GM21360 (cell line): ENCODE measurements at regions not wholly inside any gene's neighbourhood (a gene's known extent, or its start where the extent isn't known, plus 50 kb on each side); places are given as distances from the start of the nearest gene placed in this dataset.
"Not testable (repeated sequence)": the region's sequence is repeated elsewhere in the genome, so short reads cannot be mapped to it uniquely, and the experiment has no call there.

Experiments used
- ATAC-seq: cut with Tn5 transposase; IDR thresholded peaks from one replicate; pipeline ENCODE4 v1.9.1; 2021; ENCODE audit warnings: mild to moderate bottlenecking, moderate library complexity; ENCODE audit not compliant: unreplicated experiment

DNA sequence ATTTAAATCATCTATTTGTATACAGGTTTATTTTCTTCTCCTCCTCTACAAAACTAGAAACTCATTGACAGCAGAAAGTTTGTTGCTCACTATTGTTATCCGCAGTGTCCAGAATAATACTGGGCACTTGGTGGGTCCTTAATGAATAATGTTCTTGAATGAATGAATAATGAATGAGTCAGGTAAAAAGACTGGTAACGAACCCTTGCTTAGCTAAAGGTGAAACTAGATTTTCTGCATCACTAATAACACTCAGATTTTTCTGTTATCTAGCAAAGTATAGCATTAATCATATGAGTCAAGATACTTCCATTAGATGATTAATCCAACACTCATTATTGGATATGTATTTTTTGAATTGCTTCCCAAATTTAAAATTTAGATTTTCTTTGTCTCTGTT lies 953.2 kb downstream of the SORCS3 start:
- ATAC-seq = no peak

DNA sequence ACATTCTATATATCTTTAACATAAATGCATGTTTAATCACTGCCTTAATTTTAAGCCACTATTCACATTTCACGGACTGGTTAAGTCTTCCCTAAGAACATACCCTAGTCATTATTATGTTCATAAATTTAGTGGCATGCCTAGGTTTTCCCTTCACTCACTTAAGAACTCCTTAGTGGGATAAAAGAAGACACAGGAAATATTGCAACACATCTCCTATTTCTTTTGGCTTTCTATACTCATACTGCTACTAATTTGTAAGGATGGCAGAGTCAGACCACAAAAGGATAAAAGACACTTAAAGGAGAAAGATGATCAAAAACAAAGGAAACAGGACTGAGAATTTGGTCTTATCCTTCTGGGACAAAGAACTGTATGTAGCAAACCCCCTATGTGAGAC lies 951.4 kb downstream of the SORCS3 start:
- ATAC-seq = no peak

DNA sequence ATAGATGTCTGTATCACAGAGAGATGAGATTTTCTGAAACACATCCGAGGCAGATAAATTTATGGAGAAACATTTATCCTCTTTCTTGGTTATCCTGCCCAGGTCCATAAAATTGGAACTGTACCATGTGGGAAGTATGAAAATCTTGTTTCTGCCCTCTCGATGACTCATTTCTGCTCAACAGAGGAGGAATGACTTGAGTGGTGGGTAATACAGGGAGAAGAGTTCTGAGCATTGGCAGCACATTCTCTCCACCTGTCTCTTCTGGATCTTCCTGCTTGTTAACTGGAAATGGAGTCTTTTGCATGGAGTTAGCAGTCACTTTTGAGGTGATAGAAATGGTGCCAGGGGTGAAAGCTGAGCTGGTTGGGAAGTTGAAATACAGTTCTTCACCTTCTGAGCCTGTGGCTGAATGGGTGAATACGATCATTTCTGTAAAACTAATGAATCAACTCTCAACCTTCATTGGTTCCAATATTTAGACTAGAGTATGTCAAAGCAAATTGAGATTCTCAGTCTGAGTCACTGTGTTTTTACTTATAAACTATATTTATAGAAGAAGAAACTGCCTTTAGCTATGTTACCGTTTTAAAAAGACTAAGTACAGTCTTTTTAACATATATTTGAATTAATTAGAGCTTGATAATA lies 945.5 kb downstream of the SORCS3 start:
- no peak for ATAC-seq

DNA sequence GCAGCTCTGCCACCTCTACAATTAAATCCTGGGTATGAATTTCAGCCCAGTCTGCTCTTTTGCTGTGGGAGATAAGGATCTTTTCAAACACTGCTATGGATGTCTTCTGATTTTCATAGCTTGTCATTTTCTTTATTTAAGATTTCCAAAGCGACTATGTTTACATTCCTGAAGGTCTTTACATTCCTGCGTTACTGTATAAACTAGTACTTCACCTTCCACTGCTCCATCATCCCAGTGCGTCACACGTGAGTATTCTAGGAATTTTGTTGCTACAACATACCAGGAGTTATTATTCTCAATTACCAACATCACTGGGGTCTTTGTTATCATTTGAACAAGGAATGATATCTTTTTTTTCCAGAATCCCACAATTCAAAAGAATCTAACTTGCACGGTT lies 944.7 kb downstream of the SORCS3 start:
- ATAC-seq = no peak

DNA sequence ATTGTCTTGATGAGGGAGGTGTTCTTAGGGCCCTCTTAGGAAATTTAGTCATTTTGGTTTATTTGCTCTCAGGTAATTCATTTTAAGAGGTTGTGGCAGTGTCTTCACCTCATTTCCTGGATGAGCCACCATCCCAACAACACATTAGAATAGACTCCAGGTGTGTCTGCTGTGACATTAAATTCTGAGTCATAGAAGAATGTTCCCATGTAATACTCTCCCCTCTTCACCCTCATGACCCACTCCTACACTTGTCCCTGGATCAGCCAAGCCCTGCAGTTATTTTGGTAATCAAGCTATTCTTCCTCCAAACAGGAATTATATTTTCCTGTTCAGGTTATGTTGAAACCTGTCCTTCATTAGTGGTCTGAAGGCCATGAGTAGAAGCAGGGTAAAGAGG lies 944.1 kb downstream of the SORCS3 start:
- no peak for ATAC-seq

DNA sequence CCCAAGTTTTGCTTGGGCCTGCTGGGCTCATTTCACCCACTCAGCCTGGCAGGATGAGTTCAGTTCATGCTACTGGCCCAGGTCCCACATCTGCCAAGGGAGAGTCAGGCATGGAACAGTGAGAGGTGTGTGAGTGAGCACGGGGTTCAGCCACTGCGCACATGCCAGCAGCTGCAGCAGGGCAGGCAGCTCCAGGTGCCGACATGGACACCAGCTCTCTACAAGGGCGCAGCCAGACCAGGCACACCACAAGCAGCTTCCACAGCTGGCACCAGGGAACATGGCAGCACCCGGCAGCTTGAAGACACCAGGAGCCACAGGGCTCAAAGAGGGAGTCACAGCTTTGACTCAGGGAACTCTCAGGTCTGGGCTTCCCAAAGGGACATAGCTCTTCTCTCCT lies 938.0 kb downstream of the SORCS3 start:
- ATAC-seq = no peak

DNA sequence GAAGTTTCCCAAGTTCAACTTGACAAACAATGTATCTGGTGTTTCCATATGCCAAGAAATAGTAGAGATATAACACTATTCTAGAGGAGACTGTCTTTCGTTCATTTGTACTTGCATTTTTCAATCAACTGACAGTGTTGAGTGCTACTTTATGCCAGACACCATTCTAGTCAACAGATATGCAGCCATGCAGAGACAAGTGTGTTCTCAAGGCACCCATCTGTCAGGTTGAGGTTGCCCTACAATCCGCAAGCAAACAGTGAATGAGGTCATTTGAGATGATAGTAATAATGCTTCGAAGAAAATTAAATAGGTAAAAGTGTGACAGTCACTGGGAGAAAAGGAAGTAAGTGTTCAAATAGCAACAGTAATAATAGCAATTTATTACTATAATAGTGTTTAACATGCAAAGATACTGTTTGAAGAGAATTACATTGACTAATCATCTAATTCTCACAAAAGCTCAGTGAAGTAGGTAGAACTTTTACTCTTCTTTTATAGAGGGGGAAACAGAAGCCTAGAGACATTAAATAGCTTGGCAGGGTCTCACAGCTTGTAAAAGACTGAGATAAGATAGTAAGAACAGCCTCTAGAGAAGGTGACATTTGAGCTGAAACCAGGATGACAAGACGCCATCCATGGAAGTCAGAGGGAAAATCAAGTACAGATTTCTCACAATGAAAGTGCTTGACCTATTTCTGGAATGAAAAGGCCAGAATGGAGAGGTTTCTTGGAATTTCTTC lies 936.9 kb downstream of the SORCS3 start:
- ATAC-seq = no peak

DNA sequence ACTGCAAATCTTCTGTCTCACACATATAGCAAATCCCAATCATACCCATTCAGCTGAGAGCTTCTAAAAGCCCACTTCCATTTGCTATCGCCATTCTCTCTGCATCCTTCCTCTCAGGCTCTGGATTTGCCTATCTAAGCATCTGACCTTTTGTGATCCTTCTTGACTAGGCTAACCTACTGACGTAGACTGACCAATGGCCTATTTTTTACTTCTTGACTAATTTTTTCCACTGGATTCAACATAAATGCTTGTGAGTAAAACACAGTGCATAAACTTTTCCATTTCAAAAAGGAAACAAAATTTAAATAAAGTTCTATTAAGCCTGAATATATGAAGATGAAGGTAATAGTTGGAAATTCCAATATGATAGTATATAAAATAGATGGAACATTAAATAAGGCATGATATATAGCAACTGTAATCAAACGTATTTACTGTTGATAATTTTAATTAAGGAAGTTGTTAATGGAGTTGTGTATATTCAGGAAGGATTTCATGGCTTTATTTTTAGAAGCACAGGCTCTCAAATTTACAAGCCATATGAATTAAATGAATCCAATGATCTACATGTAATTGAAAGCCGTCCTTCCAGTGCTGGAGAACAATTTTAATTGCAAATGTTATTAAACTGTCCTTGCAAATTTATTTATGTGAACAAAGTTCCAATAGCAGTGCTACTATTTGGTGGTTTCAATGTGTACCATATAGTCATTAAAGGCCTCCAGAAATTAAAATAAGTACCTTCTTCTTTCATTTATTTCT lies 918.4 kb downstream of the SORCS3 start:
- no peak for ATAC-seq

DNA sequence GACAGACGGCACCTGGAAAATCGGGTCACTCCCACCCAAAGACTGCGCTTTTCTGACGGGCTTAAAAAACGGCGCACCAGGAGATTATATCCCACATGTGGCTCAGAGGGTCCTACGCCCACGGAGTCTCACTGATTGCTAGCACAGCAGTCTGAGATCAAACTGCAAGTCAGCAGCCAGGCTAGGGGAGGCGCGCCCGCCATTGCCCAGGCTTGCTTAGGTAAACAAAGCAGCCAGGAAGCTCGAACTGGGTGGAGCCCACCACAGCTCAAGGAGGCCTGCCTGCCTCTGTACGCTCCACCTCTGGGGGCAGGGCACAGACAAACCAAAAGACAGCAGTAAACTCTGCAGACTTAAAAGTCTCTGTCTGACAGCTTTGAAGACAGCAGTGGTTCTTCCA lies 909.4 kb downstream of the SORCS3 start:
- ATAC-seq = not testable (repeated sequence)

DNA sequence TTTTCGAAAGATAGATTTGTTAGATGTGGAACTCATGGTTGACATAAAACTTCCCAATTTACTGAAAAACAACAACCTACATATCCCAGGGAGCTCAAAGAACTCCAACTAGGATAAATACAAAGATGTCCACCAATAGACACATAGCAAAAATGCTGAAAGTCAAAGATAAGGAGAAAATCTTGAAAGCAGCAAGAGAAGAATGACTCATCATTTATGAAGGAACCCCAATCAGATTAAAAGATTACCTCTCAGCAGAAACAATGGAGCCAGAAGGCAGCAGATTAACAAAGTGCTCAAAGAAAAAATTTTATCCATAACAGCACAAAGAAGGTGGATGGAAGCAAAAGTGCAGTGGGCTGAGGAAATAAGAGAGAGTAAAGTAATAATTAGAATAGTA lies 908.6 kb downstream of the SORCS3 start:
- no peak for ATAC-seq

DNA sequence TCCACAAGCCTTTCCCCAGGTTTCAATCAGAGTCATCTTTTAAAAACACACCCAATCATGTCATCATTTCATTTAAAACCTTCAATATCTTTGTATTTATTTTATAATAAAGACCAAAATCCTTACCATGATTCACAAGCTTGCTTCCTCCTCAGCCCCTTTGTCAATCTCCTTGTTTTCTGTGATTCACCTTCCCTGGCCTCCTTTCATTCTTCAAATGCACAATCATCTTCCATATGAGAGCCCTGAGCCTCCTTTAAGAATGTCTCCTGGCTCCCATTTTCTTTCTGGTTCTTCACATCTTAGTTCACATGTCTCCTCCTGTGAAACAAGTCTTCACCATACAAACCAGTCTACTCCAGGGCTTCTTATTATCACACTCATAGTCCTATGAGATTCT lies 904.0 kb downstream of the SORCS3 start:
- ATAC-seq = no peak

DNA sequence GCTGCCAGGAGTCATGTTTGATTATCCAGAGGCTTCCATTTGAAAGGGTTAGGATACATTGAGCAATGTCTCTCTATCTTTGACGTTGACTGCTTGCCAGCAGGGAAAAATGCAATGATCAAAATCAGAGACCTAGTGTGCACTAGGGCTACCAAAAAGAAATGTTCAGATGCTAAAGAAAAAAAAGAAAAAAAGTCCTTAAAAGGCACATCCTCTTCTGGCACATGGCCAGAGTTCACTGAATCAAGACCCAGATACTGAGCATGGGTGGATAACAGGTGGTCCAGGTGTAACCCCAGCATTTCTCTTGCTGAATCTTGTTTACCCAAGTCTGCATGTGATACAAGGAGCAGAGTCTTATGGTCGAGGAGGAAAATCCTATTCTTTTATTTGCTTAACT lies 899.3 kb downstream of the SORCS3 start:
- no peak for ATAC-seq

DNA sequence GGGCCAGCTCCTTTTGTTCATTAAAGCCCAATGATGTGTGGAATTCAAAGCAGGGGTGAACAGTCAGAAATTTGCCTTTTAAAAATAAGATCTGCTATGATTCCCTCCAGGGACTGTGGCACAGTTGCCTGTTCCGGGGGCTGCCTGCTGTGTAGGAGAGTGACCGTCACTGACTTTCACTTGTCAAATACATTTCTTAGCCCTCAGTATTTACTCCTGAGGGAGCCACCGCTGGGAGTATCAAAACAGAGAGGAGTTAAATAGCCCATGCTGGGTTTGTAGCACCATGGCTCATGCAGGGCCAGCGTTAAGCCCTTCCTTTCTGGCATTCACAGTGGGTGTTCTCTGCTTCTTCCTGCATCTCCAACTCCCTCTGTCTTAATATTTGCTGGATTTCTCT lies 897.8 kb downstream of the SORCS3 start:
- no peak for ATAC-seq

DNA sequence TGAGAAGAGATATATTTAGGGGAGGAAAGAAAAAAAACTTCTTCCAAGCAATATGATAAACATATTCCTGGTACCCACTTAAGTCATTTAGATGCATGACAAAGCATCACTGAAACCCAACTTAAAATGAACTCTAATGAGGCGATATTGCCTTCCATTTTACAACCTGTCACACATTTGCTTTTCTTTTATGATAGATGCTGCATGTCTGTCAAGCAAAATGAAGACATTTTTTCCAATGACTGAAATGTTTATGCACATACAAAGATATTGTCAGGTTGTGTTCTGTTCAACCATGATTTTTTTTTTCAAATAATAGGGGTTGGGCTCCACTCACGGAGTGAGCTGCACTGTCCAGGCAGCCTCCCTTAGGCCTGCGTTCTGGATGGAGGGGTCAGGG lies 894.4 kb downstream of the SORCS3 start:
- ATAC-seq = no peak

DNA sequence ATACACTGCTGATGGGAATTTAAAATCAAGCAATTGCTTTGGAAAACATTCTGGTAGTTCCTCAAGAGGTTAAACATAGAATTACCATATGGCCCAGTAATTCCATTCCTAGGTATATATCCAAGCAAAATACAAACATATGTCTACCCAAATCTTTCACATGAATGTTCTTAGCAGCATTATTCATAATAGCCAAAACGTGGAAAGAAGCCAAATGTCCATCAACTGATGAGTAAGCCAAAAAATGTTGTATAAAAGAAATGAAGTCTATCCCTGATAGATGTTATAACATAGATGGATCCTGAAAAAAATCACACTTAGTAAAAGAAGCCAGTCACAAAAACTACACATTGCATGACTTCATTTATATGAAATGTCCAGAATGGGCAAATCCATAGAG lies 893.0 kb downstream of the SORCS3 start:
- no peak for ATAC-seq

DNA sequence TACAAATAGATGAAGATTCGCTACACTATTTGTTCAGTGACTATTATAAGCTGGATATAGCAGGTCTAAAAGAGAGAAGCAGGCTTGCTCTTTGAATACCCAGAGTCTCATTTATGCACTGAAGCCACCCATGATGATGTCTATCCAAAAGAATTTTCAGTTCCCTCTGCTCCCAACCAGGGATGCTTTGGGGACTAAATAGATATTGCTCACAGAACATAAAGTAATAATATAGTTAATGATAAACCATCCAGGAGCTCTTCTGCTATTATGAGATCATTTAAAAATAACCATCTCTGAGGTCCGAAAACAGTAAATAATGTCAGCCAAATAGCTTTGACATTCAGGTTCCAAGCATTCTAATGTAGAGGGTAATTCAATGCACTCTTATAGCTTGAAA lies 875.4 kb downstream of the SORCS3 start:
- ATAC-seq = no peak

DNA sequence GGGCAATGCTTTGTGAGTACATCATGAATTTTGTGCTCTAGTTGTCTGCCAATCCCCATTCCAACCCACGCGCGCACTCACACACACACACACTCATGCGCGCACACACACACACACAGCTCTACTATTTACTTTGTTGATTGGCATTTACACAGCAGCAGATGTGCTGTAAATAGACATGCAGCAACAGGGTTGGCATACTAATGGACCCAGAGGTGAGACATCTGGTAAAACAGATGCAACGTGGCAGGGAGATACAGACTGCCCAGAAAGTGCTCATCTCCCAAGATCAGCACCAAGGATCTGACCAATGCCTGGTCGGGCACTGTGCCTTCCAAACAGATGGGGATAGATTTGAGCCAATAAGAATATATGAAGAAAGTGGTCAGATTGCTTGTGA lies 873.0 kb downstream of the SORCS3 start:
- ATAC-seq = no peak

DNA sequence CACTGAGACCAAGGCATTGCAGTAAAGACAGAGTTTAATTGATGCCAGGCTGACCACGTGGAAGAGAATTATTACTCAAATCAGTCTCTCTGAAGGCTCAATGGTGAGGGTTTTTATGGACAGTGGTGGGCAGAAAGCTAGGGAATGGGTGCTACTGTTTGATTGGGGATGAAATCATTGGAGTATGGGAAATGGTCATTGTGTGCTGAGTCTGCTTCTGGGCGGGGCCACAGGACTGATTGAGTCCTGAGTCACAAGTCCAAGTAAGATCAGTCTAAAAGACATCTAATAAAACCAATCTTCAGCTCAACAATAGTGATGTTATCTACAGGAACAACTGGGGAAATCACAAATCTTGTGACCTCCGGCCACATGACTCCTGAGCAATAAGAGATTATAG lies 868.4 kb downstream of the SORCS3 start:
- ATAC-seq = no peak

DNA sequence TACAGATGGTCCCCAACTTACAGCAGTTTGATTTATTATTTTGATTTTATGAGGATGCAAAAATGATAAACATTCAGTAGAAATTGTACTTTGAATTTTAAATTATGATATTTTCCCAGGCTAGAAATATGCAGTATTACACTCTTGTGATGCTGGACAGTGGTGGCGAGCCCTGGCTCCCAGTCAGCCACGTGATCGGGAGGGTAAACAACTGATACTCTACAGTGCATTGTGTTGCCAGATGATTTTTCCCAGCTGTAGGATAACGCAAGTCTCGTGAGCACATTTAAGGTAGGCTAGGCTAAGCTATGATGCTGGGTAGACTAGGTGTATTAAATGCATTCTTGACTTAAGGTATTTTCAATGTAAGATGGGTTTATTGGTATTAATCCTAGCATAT lies 865.2 kb downstream of the SORCS3 start:
- no peak for ATAC-seq

DNA sequence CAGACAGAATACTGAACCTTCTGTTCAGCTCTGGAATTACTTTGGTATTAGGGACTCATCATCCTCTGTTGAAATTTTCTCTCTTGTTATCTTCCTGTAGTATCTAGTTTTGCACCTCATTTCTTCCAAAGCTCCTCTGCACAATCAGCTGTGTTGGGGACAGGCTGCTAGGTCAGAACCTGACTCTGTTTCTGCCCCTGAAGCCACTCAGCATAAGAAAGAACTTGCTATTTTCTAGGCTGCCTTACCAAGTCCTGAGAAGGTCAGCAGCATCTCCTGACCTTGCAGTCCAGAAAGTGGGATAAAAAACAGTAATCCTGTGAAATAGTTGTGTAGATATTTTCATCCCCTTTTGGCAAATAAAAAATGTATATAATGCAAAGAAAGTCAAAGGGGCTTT lies 862.6 kb downstream of the SORCS3 start:
- ATAC-seq = no peak

DNA sequence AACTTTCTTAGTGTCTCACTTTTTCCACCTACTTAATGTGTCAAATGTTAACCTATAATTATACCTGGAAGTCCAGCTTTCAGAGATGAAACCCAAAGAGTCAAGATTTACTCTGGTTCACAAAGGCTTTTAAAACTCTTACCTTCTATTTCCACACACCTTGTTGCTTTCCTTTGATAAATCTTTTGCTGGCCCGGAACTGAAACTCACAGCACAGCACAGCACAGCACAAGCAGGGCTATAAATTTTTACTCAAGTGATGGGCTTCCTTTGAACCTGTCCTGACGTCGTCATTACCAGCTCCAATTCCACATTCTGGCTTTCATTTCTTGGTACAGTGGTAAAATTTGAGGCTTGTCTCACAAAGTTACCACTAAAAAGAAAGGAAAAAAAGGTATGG lies 861.0 kb downstream of the SORCS3 start:
- no peak for ATAC-seq

DNA sequence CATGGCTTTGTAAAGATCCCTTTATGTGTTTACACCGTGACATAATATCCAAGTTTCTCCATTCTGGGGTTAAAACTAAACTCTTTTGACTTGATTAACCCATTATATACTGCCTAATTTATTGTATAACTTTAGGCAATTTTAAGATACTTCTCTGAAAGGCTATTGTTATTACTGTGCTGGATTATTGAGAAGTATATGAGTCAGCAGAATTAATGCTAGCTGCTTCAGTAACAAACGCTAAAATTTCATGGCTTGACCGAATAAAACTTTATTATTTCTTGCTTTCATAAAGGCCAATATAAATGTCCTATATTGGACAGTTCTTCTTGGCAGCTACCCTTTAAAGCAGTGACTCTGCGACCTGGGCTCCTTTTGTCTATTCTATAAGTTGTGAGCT lies 853.9 kb downstream of the SORCS3 start:
- ATAC-seq = no peak
